Dedifferentiated amniotic fluid mesenchymal stem cell (primary cell): ENCODE measurements at regions not wholly inside any gene's neighbourhood (a gene's known extent, or its start where the extent isn't known, plus 50 kb on each side); places are given as distances from the start of the nearest gene placed in this dataset.
A peak's percentile ranks its signal among the peaks of the same experiment; 100 is the strongest.

Experiments
- DNase-seq: peaks from one replicate; pipeline ENCODE4 v3.0.0-alpha.2; 2016; ENCODE audit errors: extremely low spot score

DNA sequence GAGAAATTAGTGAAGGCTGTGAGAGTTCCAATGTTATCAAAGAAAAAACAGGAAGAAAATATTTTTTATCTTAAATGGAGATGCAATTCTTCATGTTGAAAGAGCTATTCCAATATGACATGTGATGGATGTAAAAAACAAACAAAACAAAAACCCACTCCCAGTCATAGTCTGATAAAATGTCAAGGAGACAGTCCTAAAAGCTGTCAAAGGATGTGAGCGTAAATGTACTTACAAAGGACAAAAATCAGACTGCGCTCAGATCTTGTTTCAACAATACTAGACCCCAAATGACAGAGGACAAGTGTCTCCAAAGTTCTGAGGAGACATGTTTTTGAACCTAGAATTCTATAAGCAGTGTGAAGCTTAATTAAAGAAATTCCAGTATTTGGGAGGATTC lies 265.8 kb downstream of the PLPP3 start:
- DNase-seq: no peak

GRCh38 chr1:56311766-56312165 lies 267.6 kb downstream of the PLPP3 start:
- no peak for DNase-seq

DNA sequence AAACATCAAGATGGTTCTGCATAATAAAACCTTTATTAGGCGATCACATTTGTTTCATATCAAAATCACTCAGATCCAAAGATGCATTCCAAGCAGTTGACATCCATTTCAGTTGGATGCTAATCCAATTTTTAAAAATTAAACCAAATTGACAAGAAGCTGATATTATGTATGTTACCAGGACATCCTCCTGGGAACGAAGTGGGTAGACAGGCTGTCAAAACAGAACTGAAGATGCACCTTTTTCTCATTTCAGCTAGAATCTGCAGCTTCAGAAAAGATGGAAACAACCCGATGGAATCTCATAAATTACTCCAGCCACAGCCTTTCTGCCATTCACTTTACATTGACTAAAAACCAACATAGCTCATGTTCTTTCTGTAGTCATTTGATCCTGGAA lies 268.4 kb downstream of the PLPP3 start:
- DNase-seq: no peak

DNA sequence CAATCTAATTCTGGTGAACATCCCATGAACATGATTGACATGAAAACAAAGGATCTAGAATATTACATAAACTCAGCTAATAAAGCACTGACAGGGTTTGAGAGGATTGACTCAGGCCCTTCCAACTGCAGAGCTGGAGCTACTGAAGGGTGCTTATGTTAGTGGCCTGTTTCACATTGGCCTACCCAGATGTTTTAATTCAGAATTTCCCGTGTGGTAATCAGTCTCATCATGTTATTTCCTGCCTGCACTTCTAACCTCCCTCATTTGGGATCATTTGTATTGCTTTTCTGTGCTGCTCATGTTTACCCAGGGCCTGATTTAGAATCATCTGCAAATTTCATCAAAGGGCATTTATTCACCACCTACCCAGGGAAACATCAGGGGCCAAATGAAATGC lies 270.3 kb downstream of the PLPP3 start:
- no peak for DNase-seq

- DNase-seq: no peak
Observed at GRCh38 chr1:56304975-56305374, 274.4 kb downstream of the PLPP3 start.

DNA sequence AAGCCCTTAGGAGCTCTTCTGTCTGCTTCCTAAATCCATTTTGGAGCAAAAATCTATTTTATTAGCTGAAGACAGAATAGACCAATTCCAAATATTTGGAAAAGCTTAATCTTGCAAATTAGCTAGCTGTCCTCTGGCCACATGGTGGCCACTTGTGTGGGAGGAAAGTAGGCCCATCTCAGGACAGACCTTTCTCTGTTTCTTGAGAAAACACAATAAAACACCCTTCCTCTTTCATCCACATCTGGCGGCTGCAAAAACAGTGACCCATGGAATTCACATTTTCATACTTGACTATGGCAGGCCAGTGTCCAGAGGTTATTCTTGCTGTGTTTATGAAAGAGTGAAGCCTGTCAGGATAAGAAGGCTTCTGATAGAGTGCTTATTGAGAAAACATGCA lies 275.6 kb downstream of the PLPP3 start:
- DNase-seq: no peak

- DNase-seq: no peak
Observed at GRCh38 chr1:56302878-56303277, 276.5 kb downstream of the PLPP3 start.

DNA sequence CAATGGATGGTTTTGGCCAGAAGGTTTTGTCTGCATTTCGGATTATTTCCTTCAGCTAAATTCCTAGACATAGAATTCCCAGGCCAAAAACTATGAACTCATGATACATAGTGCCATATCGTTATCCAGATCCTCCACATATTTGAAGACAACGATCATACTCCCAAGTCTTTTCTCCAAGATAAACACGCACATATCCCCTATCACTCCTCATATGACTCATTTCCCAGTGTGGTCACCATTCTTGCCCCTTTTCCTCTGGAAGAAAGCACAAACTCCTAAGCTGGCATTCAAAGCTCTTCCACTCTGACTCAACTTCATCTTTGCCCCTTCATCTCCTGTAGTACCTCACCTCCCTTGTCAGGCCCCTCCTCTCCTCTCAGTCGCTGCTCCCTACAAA lies 277.6 kb downstream of the PLPP3 start:
- peak; percentile 49 for DNase-seq

- DNase-seq: no peak
Observed at GRCh38 chr1:56300836-56301235, 278.5 kb downstream of the PLPP3 start.

- DNase-seq: no peak
Observed at GRCh38 chr1:56298866-56299265, 280.5 kb downstream of the PLPP3 start.

- peak; percentile 20 for DNase-seq
Observed at GRCh38 chr1:56297904-56298303, 281.5 kb downstream of the PLPP3 start.

GRCh38 chr1:56297208-56297607 lies 282.2 kb downstream of the PLPP3 start:
- no peak for DNase-seq

DNA sequence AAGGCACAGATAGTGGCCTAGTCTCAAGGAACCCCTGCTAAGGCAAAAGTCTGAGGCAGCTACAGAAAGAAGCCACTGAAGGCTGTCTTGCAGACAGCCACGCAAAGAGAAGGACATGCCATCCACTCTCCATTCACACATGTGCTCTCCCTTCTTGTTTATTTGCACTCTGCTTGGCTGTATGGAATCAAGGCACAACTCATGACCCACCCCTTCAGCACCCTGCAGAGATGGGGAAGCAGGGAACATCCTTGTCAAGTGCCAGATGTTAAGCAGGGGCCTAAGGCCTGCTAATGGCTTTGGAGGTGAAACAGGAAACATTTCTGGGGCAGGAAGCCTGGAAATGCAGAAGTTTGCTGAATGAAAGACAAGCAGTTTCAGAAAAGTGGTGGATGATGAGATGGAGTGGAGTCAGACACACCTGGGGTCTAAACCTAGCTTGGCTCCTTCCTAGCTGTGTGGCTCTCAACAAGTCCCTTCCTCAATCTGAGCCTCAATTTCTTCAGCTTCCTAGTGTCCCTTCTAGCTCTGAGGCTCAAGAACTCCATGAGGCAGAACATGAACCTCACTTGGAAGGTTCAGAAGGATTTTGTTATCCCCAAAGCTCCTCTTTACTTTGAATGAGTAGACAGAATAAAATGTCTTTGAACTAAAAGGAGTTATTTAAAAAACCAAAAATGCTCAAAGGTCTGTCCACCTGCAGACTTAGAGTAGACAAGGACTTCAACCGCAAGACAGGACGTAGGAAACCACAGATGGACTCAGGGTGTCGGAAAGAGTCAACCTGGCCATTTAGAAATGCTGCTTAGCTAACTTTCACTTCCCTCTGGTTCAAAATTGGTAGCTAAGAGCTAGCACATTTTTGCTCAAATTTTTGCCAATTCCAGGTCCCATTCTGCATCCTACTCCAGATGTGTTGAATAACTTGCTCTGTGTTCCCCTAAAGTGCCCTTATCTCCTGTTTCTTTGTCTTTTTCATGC lies 283.1 kb downstream of the PLPP3 start:
- DNase-seq: no peak

- DNase-seq: no peak
Observed at GRCh38 chr1:56291374-56291919, 287.9 kb downstream of the PLPP3 start.

DNA sequence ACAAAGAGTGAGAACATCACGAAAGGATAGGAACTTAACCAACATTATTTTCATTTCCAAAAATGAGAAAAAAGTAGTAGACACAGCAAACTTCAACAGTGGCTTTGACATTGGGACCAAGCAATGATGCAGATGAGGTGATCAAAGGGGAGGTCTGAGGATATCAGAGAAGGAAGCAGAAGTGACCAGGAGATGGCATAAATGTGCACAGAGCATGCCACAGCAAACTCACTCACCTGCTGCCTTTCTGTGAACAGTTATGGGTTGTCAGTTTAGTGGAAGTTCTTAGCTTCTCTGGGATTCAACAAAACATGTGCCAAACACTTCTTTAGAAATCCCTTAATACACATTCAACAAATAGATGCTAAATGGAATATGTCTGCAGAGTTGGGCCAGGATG lies 290.1 kb downstream of the PLPP3 start:
- no peak for DNase-seq

- no peak for DNase-seq
Observed at GRCh38 chr1:56287721-56288120, 291.6 kb downstream of the PLPP3 start.

- DNase-seq: no peak
Observed at GRCh38 chr1:56286956-56287355, 292.4 kb downstream of the PLPP3 start.

DNA sequence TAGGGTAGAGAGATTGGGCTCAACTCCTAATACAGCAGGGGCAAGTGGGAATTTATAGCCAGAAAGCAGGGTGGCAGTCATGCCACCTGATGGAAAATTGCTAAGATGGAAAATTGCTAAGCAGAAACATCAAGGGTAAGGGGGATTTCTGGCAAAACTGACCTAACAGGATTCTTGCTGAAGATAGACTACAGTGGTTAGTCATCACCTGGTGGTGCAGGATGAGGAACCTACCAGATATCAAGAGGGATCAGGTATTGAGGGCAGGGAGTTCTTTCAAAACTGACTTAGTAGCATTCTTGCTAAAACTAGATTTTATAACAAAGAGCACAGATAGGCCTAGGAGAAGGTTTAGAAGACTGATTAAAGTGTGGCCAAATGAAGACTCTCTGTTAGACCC lies 292.9 kb downstream of the PLPP3 start:
- DNase-seq: no peak

- DNase-seq: no peak
Observed at GRCh38 chr1:56285554-56286402, 293.6 kb downstream of the PLPP3 start.

DNA sequence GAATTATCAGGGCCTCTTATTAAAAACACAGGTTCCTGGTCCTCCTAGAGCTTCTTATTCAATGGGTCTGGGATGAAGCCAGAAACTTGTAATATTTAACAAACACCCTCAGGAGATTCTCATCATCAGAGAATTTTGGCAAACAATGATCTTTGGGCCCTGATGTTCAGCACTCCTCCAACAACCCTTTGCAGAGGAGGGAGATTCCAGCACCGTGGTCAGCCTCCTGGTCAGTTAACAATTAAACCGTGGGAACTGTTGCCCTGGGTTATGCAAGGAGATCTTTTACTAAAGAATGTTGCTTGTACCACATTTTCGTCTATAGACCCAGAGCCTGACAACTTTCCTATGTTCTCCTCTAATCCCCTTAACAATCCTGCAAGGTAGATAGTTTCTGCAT lies 294.4 kb downstream of the PLPP3 start:
- no peak for DNase-seq

DNA sequence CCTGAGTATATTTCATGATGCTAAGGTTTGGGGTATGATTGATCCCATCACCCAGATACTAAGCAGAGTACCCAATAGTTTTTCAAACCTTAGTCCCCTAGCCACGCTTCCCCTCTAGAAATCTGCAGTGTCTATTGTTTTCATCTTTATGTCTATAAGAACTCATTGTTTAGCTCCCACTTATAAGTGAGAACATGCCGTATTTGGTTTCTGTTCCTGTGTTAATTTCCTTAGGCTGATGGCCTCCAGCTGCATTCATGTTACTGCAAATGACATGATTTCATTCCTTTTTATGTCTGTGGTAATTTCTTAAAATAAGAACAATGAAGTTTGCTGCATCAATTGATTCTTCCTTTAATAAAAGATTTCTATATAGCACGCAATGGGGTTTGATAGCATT lies 301.3 kb downstream of the PLPP3 start:
- no peak for DNase-seq

- no peak for DNase-seq
Observed at GRCh38 chr1:56268519-56269140, 310.7 kb downstream of the PLPP3 start.
